Stomach (tissue), 4 donors: ENCODE measurements at regions not wholly inside any gene's neighbourhood (a gene's known extent, or its start where the extent isn't known, plus 50 kb on each side); places are given as distances from the start of the nearest gene placed in this dataset.

Source experiments
- CTCF ChIP-seq, 7 experiments: fragments of 450-650 bp in 4 of 7; fragments of 200-600 bp in 3 of 7; sonication (generic) in 3 of 7; IDR thresholded peaks; one replicate each; pipeline ENCODE4 v1.5.1; 2016 to 2019; ENCODE audit warnings: antibody characterized with exemption in 7 of 7, control low read depth in 2 of 7, mild to moderate bottlenecking in 1 of 7
- EP300 ChIP-seq: sonication (generic); formaldehyde crosslinking; IDR thresholded peaks from one replicate; pipeline ENCODE4 v1.6.1; 2017; ENCODE audit warnings: antibody characterized with exemption
- POLR2AphosphoS5 ChIP-seq, 3 donors: sonication (generic); formaldehyde crosslinking; IDR thresholded peaks; one replicate each; pipeline ENCODE4 v1.6.1; 2016; ENCODE audit warnings: antibody characterized with exemption in 3 of 3

- TF ChIP-seq CTCF (IDR thresholded peaks at IDR 0.05) (no peak), POLR2AphosphoS5 (IDR thresholded peaks at IDR 0.05) (no peak), EP300 (no peak)
Observed at GRCh38 chr16:26688699-26689098, 378.0 kb upstream of the C16orf82 start.
